K562 (cell line): ENCODE measurements at regions not wholly inside any gene's neighbourhood (a gene's known extent, or its start where the extent isn't known, plus 50 kb on each side); places are given as distances from the start of the nearest gene placed in this dataset.

Experiments used
- CEBPB ChIP-seq: fragments of 450-650 bp; IDR thresholded peaks from 2 replicates; pipeline ENCODE4 v1.6.1; 2016; ENCODE audit warnings: missing genetic modification characterization, missing compliant biosample characterization
- CHD1 ChIP-seq: fragments of 200-600 bp; sonication (generic); IDR thresholded peaks from one replicate; pipeline ENCODE4 v1.6.1; 2012; ENCODE audit warnings: mild to moderate bottlenecking, moderate library complexity, low read length, inconsistent platforms
- EGR1 ChIP-seq: fragments of 450-650 bp; conservative IDR thresholded peaks from 2 replicates; pipeline ENCODE4 v1.6.1; 2017; ENCODE audit warnings: mild to moderate bottlenecking
- ETV5 ChIP-seq: sonication (generic); formaldehyde crosslinking; IDR thresholded peaks from 2 replicates; pipeline ENCODE4 v1.4.0; 2020; ENCODE audit warnings: low read depth, mild to moderate bottlenecking, missing genetic modification reagents
- FOXA1 ChIP-seq: fragments of 450-650 bp; IDR thresholded peaks from 2 replicates; pipeline ENCODE4 v1.6.1; 2016; ENCODE audit warnings: mild to moderate bottlenecking, borderline replicate concordance
- FOXJ3 ChIP-seq: sonication (generic); formaldehyde crosslinking; IDR thresholded peaks from 2 replicates; pipeline ENCODE4 v1.4.0; 2020; ENCODE audit warnings: mild to moderate bottlenecking, missing genetic modification reagents
- HLTF ChIP-seq: fragments of 450-650 bp; IDR thresholded peaks from 2 replicates; pipeline ENCODE4 v1.6.1; 2016
- KLF10 ChIP-seq: fragments of 250-450 bp; sonication (Bioruptor Pico); IDR thresholded peaks from 2 replicates; pipeline ENCODE4 v1.6.1; 2021; ENCODE audit warnings: matching md5 sums
- PPARD ChIP-seq: fragments of 250-450 bp; sonication (Bioruptor Pico); IDR thresholded peaks from 2 replicates; pipeline ENCODE4 v1.8.0; 2022; ENCODE audit warnings: inconsistent platforms, mild to moderate bottlenecking, moderate library complexity
- RAD51 ChIP-seq: fragments of 450-650 bp; IDR thresholded peaks from 2 replicates; pipeline ENCODE4 v1.7.1; 2016; ENCODE audit warnings: low read depth, mild to moderate bottlenecking, borderline replicate concordance
- RBFOX2 ChIP-seq: fragments of 200-400 bp; formaldehyde crosslinking; IDR thresholded peaks from 2 replicates; pipeline ENCODE4 v1.6.1; 2017; ENCODE audit warnings: low read depth, mild to moderate bottlenecking, low read length, moderate library complexity
- RBM39 ChIP-seq: fragments of 200-400 bp; formaldehyde crosslinking; optimal IDR thresholded peaks from 2 replicates; pipeline ENCODE3; 2018; ENCODE audit warnings: low read depth, low read length
- SOX6 ChIP-seq: fragments of 450-650 bp; IDR thresholded peaks from 2 replicates; pipeline ENCODE4 v1.6.1; 2014; ENCODE audit warnings: mild to moderate bottlenecking
- TAF15 ChIP-seq: fragments of 200-400 bp; formaldehyde crosslinking; IDR thresholded peaks from 2 replicates; pipeline ENCODE4 v1.6.1; 2017; ENCODE audit warnings: mild to moderate bottlenecking, low read depth, low read length, moderate library complexity
- ZC3H11A ChIP-seq: IDR thresholded peaks from 2 replicates; pipeline ENCODE4 v1.6.1; 2012; ENCODE audit warnings: low read depth, low read length, improper control_type of control experiment
- ZKSCAN3 ChIP-seq: fragments of 250-450 bp; sonication (Bioruptor Pico); IDR thresholded peaks from 2 replicates; pipeline ENCODE4 v1.4.0; 2020
- ZNF23 ChIP-seq: fragments of 250-450 bp; sonication (Bioruptor Pico); IDR thresholded peaks from 2 replicates; pipeline ENCODE4 v1.4.0; 2020; ENCODE audit warnings: mild to moderate bottlenecking
- ZNF384 ChIP-seq: IDR thresholded peaks from 2 replicates; pipeline ENCODE4 v1.6.1; 2012; ENCODE audit warnings: low read depth, low read length, improper control_type of control experiment
- TF ChIP-seq, protein P1 (sequence below), 3 experiments: IDR thresholded peaks in 2 of 3; conservative IDR thresholded peaks in 1 of 3; 2 replicates each; pipeline ENCODE4 v1.5.1; 2011 to 2012; ENCODE audit warnings: low read length in 3 of 3, mild to moderate bottlenecking in 3 of 3, control low read depth in 2 of 3, improper control_type of control experiment in 1 of 3, inconsistent platforms in 1 of 3, low read depth in 1 of 3, mixed read lengths in 1 of 3, moderate library complexity in 1 of 3; ENCODE audit not compliant: insufficient read depth in 2 of 3
- TF ChIP-seq, protein P2 (sequence below): fragments of 250-450 bp; sonication (Bioruptor Pico); IDR thresholded peaks from 2 replicates; pipeline ENCODE4 v1.8.0; 2021; ENCODE audit warnings: moderate library complexity, mild to moderate bottlenecking, inconsistent platforms
- TF ChIP-seq, protein P3 (sequence below), 2 experiments: fragments of 150-350 bp in 1 of 2; IDR thresholded peaks; 2 replicates each; pipeline ENCODE4 v1.6.1; 2012 to 2016; ENCODE audit warnings: low read depth in 2 of 2, low read length in 2 of 2, mild to moderate bottlenecking in 1 of 2, moderate library complexity in 1 of 2
- TF ChIP-seq, protein P4 (sequence below): conservative IDR thresholded peaks from 2 replicates; pipeline ENCODE4 v1.6.1; 2011; ENCODE audit warnings: low read depth, mild to moderate bottlenecking, low read length; ENCODE audit not compliant: control insufficient read depth

DNA sequence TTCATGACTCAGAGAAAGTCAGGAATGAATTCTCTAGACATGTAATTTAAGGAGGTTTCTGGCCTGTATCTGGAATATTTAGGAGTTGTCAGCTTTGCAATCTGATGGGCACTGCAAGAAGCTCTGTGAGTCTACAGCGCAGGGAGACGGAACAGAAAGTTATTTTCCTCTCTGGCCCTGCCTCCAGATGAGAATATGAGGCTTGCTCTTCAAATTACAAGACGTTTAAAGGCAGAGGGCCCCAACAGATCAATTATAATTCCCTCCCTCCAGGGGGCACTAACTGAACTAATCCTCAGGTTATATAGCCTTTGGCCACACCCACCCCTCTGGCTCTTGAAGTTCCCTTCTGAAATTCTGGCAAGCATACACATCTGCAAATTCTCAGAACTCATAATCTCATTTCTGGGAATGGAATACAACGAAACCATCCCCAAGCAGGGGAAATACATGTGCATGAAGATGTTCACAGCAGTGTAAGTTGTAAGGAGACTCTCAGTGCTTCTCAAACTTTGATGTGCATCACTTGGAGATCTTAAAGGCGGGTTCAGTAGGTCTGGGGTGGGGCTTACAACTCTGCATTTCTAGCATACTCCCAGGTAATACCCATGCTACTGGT lies 307.6 kb downstream of the CWC27 start (continued):
- 0 out of 2 replicates have a peak, but pooled peaks have one; percentile 15 for TF ChIP-seq ZNF384
- TF ChIP-seq CHD1 = no peak
- no peak for TF ChIP-seq FOXJ3 (CRISPR knock-in tag)
- TF ChIP-seq, protein P1, sequence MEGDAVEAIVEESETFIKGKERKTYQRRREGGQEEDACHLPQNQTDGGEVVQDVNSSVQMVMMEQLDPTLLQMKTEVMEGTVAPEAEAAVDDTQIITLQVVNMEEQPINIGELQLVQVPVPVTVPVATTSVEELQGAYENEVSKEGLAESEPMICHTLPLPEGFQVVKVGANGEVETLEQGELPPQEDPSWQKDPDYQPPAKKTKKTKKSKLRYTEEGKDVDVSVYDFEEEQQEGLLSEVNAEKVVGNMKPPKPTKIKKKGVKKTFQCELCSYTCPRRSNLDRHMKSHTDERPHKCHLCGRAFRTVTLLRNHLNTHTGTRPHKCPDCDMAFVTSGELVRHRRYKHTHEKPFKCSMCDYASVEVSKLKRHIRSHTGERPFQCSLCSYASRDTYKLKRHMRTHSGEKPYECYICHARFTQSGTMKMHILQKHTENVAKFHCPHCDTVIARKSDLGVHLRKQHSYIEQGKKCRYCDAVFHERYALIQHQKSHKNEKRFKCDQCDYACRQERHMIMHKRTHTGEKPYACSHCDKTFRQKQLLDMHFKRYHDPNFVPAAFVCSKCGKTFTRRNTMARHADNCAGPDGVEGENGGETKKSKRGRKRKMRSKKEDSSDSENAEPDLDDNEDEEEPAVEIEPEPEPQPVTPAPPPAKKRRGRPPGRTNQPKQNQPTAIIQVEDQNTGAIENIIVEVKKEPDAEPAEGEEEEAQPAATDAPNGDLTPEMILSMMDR (IDR thresholded peaks at IDR 0.05 in 2 of 3, conservative IDR thresholded peaks at IDR 0.05 in 1 of 3; ENCODE audit: insufficient read depth in 2 of 3, low read depth in 1 of 3, low read length in 3 of 3) = peak; percentile 58 to 75 (median 66)
- no peak for TF ChIP-seq ZKSCAN3 (CRISPR knock-in tag)
- no peak for TF ChIP-seq CEBPB
- TF ChIP-seq, protein P2, sequence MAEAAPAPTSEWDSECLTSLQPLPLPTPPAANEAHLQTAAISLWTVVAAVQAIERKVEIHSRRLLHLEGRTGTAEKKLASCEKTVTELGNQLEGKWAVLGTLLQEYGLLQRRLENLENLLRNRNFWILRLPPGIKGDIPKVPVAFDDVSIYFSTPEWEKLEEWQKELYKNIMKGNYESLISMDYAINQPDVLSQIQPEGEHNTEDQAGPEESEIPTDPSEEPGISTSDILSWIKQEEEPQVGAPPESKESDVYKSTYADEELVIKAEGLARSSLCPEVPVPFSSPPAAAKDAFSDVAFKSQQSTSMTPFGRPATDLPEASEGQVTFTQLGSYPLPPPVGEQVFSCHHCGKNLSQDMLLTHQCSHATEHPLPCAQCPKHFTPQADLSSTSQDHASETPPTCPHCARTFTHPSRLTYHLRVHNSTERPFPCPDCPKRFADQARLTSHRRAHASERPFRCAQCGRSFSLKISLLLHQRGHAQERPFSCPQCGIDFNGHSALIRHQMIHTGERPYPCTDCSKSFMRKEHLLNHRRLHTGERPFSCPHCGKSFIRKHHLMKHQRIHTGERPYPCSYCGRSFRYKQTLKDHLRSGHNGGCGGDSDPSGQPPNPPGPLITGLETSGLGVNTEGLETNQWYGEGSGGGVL (CRISPR knock-in tag) = no peak
- TF ChIP-seq FOXA1 = no peak
- no peak; the same call in 1 of the 2 replicates for TF ChIP-seq EGR1
- TF ChIP-seq PPARD (CRISPR knock-in tag) = no peak
- no peak for TF ChIP-seq ZNF23 (CRISPR knock-in tag)
- no peak for TF ChIP-seq TAF15
- no peak for TF ChIP-seq KLF10 (CRISPR knock-in tag)
- TF ChIP-seq ETV5 (CRISPR knock-in tag) = no peak
- TF ChIP-seq, protein P3, sequence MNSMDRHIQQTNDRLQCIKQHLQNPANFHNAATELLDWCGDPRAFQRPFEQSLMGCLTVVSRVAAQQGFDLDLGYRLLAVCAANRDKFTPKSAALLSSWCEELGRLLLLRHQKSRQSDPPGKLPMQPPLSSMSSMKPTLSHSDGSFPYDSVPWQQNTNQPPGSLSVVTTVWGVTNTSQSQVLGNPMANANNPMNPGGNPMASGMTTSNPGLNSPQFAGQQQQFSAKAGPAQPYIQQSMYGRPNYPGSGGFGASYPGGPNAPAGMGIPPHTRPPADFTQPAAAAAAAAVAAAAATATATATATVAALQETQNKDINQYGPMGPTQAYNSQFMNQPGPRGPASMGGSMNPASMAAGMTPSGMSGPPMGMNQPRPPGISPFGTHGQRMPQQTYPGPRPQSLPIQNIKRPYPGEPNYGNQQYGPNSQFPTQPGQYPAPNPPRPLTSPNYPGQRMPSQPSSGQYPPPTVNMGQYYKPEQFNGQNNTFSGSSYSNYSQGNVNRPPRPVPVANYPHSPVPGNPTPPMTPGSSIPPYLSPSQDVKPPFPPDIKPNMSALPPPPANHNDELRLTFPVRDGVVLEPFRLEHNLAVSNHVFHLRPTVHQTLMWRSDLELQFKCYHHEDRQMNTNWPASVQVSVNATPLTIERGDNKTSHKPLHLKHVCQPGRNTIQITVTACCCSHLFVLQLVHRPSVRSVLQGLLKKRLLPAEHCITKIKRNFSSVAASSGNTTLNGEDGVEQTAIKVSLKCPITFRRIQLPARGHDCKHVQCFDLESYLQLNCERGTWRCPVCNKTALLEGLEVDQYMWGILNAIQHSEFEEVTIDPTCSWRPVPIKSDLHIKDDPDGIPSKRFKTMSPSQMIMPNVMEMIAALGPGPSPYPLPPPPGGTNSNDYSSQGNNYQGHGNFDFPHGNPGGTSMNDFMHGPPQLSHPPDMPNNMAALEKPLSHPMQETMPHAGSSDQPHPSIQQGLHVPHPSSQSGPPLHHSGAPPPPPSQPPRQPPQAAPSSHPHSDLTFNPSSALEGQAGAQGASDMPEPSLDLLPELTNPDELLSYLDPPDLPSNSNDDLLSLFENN (IDR thresholded peaks at IDR 0.05; ENCODE audit: low read depth in 2 of 2, low read length in 2 of 2) = no peak
- peak; percentile 14; the same call in 1 of the 2 replicates for TF ChIP-seq RAD51
- TF ChIP-seq ZC3H11A = no peak
- peak; percentile 83 for TF ChIP-seq SOX6
- no peak for TF ChIP-seq RBFOX2
- TF ChIP-seq HLTF = peak; percentile 36; the same call in 1 of the 2 replicates
- TF ChIP-seq RBM39 = no peak
- TF ChIP-seq, protein P4, sequence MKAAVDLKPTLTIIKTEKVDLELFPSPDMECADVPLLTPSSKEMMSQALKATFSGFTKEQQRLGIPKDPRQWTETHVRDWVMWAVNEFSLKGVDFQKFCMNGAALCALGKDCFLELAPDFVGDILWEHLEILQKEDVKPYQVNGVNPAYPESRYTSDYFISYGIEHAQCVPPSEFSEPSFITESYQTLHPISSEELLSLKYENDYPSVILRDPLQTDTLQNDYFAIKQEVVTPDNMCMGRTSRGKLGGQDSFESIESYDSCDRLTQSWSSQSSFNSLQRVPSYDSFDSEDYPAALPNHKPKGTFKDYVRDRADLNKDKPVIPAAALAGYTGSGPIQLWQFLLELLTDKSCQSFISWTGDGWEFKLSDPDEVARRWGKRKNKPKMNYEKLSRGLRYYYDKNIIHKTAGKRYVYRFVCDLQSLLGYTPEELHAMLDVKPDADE = no peak
